ENCODE measurements at regions not wholly inside any gene's neighbourhood (a gene's known extent, or its start where the extent isn't known, plus 50 kb on each side); places are given as distances from the start of the nearest gene placed in this dataset.

- TF ChIP-seq CTCF (IDR thresholded peaks at IDR 0.05) (no peak), EZH2 (IDR thresholded peaks at IDR 0.05; ENCODE audit: borderline replicate concordance, insufficient read depth, low read depth, low read length, poor library complexity, severe bottlenecking) (no peak)
Measured at GRCh38 chr4:127370604-127371003, 262.2 kb upstream of the INTU start.

Data from B cell (primary cell).